ENCODE measurements at regions not wholly inside any gene's neighbourhood (a gene's known extent, or its start where the extent isn't known, plus 50 kb on each side); places are given as distances from the start of the nearest gene placed in this dataset.
A peak's percentile ranks its signal among the peaks of the same experiment; 100 is the strongest.

- H3K36me3 ChIP-seq (ENCODE audit: control insufficient read depth, insufficient read depth, low read length): no peaks in the 10 kb centered on the region
- H3K4me3 ChIP-seq (ENCODE audit: low read depth, low read length): no peak overlapping the region
- no peaks in the 10 kb centered on the region for H3K27me3 ChIP-seq (ENCODE audit: control insufficient read depth, insufficient read depth, low read length)
- DNase-seq (ENCODE audit: low read depth): no peak
- ChIA-PET POLR2A (no interaction called here), CTCF (interaction anchor here (0.5 to 0.8 kb wide), 3 partner anchors 25 to 147 kb away, joined by 3 to 5 read pairs (median 3); no protein-coding TSS in a partner anchor)
- no peak for TF ChIP-seq CTCF (IDR thresholded peaks at IDR 0.05; ENCODE audit: insufficient read depth, low read depth, low read length)
Measured at GRCh38 chr18:2171840-2172625, 399.3 kb downstream of the METTL4 start.

- no peak for TF ChIP-seq CTCF (IDR thresholded peaks at IDR 0.05; ENCODE audit: insufficient read depth, low read depth, low read length)
- no peak for DNase-seq (ENCODE audit: low read depth)
- no peaks in the 10 kb centered on the region for H3K36me3 ChIP-seq (ENCODE audit: control insufficient read depth, insufficient read depth, low read length)
- H3K27me3 ChIP-seq (ENCODE audit: control insufficient read depth, insufficient read depth, low read length): no peaks in the 10 kb centered on the region
- CTCF ChIA-PET: no interaction called here
- POLR2A ChIA-PET: no interaction called here
- no peak overlapping the region for H3K4me3 ChIP-seq (ENCODE audit: low read depth, low read length)
Measured at GRCh38 chr18:2172881-2173280, 398.4 kb downstream of the METTL4 start.

DNA sequence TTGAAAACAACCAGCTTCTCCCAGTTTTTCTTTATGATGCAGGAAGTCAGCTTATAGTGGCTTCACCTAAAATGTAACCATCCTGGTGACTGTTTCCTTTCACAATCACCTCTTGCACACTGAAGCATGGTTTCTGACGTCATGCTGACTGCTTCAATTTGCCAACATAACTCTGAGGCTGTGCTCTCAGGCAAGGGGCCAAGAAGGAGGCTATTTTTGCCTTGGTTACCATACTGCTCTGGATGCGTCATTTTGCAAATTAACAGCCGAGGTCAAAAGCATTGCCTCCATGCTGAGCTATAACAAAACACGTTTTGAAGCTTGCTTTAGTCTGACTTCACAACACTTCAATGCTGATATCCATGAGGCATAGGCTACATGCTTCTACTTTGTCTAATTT is 397.8 kb downstream of the METTL4 start:
- ChIA-PET CTCF (interaction anchor here (1.2 kb wide), 1 partner anchor 69 kb away, joined by 4 read pairs; no protein-coding TSS in a partner anchor), POLR2A (no interaction called here)
- TF ChIP-seq CTCF (IDR thresholded peaks at IDR 0.05; ENCODE audit: insufficient read depth, low read depth, low read length): no peak
- peak; percentile 60 for DNase-seq (ENCODE audit: low read depth)
- Histone ChIP-seq H3K4me3 (ENCODE audit: low read depth, low read length) (no peak overlapping the region), H3K27me3 (ENCODE audit: control insufficient read depth, insufficient read depth, low read length) (no peaks in the 10 kb centered on the region), H3K36me3 (ENCODE audit: control insufficient read depth, insufficient read depth, low read length) (no peaks in the 10 kb centered on the region)

- Histone ChIP-seq H3K4me3 (ENCODE audit: low read depth, low read length) (no peak overlapping the region), H3K27me3 (ENCODE audit: control insufficient read depth, insufficient read depth, low read length) (no peaks in the 10 kb centered on the region), H3K36me3 (ENCODE audit: control insufficient read depth, insufficient read depth, low read length) (no peaks in the 10 kb centered on the region)
- TF ChIP-seq CTCF (IDR thresholded peaks at IDR 0.05; ENCODE audit: insufficient read depth, low read depth, low read length): no peak
- ChIA-PET POLR2A (no interaction called here), CTCF (no interaction called here)
- DNase-seq (ENCODE audit: low read depth): no peak
Measured at GRCh38 chr18:2178036-2178435, 393.3 kb downstream of the METTL4 start.

GRCh38 chr18:2179498-2180183 is 391.7 kb downstream of the METTL4 start:
- CTCF ChIA-PET: no interaction called here
- H3K4me3 ChIP-seq (ENCODE audit: low read depth, low read length): no peak overlapping the region
- no peak for DNase-seq (ENCODE audit: low read depth)
- POLR2A ChIA-PET: no interaction called here
- H3K27me3 ChIP-seq (ENCODE audit: control insufficient read depth, insufficient read depth, low read length): no peaks in the 10 kb centered on the region
- H3K36me3 ChIP-seq (ENCODE audit: control insufficient read depth, insufficient read depth, low read length): no peaks in the 10 kb centered on the region
- TF ChIP-seq CTCF (IDR thresholded peaks at IDR 0.05; ENCODE audit: insufficient read depth, low read depth, low read length): no peak

Measured in BJ (cell line).